Neuron (in vitro differentiated cells): ENCODE measurements at regions not wholly inside any gene's neighbourhood (a gene's known extent, or its start where the extent isn't known, plus 50 kb on each side); places are given as distances from the start of the nearest gene placed in this dataset.

Experiments
- H2AFZ ChIP-seq: one replicate; pipeline ENCODE4 v1.6.1; 2013; ENCODE audit warnings: low read depth, mild to moderate bottlenecking, inconsistent platforms, low read length, moderate library complexity
- H3K27me3 ChIP-seq: one replicate; pipeline ENCODE4 v1.6.1; 2013; ENCODE audit warnings: low read length; ENCODE audit not compliant: insufficient read depth
- H3K36me3 ChIP-seq: one replicate; pipeline ENCODE4 v1.6.1; 2013; ENCODE audit warnings: low read length; ENCODE audit not compliant: insufficient read depth
- H3K4me1 ChIP-seq: one replicate; pipeline ENCODE4 v1.6.1; 2013; ENCODE audit warnings: low read length; ENCODE audit not compliant: insufficient read depth
- H3K4me3 ChIP-seq: 2 replicates; pipeline ENCODE4 v1.5.1; 2013; ENCODE audit warnings: mild to moderate bottlenecking, low read length, moderate library complexity
- H3K9me3 ChIP-seq: one replicate; pipeline ENCODE4 v1.6.1; 2013; ENCODE audit warnings: low read length

DNA sequence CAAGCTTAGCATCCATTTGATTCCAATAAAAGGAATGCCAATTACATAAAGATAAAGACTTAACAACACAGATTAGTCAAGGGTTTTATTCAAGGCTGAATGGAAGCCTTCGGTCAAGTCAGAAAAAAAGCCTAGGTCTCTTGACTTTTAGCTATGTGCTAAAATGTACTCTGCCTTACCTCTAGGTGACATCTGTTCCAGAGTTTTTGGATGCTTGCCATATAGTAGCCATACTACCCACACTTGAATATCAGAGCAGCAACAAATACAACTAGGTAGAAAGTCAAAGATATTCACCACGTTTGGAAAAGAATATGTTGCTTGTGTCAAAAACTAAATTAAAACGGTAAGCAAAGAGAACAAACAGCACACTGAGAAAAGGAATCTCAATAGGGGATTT is 484.7 kb downstream of the ELAVL2 start:
- no peak overlapping the region for H3K4me3 ChIP-seq
- H3K4me1 ChIP-seq = no peaks in the 10 kb centered on the region
- H3K36me3 ChIP-seq = no peaks in the 10 kb centered on the region
- H3K9me3 ChIP-seq = no peaks in the 10 kb centered on the region
- H2AFZ ChIP-seq = no peak overlapping the region
- H3K27me3 ChIP-seq = no peaks in the 10 kb centered on the region

DNA sequence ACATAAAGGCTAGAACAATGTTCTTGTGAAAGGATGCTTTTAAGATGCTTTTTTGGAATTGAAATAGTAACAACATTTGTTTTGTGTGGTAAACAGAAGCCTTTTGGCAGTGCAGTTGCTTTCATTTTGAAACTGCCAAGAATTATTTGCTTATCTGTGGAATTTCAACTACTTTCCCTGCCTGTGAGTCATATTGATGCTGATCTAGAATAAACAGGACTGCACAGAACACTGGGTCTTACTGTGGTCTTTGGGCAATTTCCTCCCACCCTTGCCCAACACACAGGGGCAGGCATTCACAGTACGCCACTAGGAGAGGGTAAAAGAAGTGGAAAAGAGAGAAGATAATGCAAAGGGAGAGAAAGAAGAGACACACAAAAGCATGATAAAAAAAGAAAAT is 483.7 kb downstream of the ELAVL2 start:
- Histone ChIP-seq H3K4me1 (no peaks in the 10 kb centered on the region), H3K36me3 (no peaks in the 10 kb centered on the region), H3K9me3 (no peaks in the 10 kb centered on the region), H2AFZ (no peak overlapping the region), H3K4me3 (no peak overlapping the region), H3K27me3 (no peaks in the 10 kb centered on the region)

DNA sequence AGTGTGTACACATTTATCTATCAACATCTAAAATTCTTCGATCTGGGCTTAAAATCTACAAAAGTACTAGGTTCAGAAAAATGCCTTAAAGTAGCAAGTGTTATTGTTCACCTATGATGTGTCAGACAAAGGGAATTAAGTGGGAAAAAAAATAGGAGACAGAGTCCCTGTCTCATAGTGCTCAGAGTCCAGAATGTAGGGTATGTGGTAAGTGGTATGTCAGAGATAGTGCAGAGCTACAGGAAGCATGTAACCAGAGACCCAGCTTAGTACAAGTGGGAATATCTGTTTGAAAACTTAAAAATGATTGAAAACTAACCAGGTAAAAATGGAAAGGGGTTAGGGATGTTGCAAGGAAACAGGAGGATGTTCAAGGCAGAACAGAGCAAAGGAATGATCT is 482.8 kb downstream of the ELAVL2 start:
- no peaks in the 10 kb centered on the region for H3K9me3 ChIP-seq
- no peaks in the 10 kb centered on the region for H3K4me1 ChIP-seq
- no peak overlapping the region for H2AFZ ChIP-seq
- H3K27me3 ChIP-seq = no peaks in the 10 kb centered on the region
- H3K36me3 ChIP-seq = no peaks in the 10 kb centered on the region
- no peak overlapping the region for H3K4me3 ChIP-seq

DNA sequence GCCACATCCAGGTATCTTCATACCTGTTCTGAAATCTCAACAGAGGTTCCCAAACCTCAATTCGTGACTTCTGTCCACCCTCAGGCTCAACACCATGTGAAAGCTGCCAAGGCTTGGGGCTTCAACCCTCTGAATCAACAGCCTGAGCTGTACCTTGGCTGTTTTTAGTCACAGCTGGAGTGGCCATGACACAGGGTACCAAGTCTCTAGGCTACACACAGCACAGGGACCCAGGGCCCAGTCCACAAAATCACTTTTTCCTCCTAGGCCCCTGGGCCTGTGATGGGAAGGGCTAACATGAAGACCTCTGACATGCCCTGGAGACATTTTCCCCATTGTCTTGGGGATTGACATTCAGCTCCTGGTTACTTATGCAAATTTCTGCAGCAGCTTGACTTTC is 464.9 kb downstream of the ELAVL2 start:
- Histone ChIP-seq H3K9me3 (no peaks in the 10 kb centered on the region), H3K27me3 (no peaks in the 10 kb centered on the region), H3K4me3 (no peak overlapping the region), H3K36me3 (no peaks in the 10 kb centered on the region), H2AFZ (no peak overlapping the region), H3K4me1 (no peaks in the 10 kb centered on the region)

DNA sequence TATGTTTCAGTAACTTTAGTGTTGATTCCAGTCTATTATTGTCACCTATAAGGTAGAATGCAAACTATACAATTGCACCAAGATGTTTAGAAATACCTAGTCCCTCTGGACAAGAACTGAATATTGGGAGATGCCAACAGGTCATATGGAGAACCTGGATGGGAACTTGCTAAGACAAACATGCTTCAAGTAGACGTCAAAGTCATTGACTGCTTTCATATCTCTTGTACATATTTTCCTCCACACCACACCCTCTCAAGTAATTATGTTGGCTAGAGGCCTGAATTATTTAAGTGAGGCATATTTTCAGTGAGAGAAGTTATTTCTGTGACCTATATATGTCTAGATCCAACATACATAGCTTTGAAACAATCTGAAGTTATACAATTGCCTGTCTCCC is 453.3 kb downstream of the ELAVL2 start:
- Histone ChIP-seq H3K9me3 (no peaks in the 10 kb centered on the region), H3K4me1 (no peaks in the 10 kb centered on the region), H3K27me3 (no peaks in the 10 kb centered on the region), H2AFZ (no peak overlapping the region), H3K4me3 (no peak overlapping the region), H3K36me3 (no peaks in the 10 kb centered on the region)

DNA sequence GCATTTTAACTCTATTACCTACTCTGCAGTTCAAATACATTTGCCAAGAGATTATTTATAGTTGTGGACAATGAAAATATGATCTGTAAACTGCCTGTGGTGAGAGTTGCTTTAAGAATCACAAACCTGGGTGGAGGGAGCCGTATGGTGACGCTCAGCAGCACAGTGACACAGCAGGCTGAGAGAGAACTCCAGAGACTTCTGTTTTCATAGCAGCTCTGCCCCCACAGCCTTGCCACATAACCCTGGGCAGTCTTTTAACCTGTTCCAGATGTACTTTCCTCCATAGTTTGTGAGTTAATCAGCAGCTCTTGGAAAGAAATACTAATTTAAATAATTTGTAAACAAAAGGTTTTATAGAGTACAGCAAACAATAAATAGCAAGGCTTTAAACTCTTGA is 450.5 kb downstream of the ELAVL2 start:
- no peak overlapping the region for H3K4me3 ChIP-seq
- H3K27me3 ChIP-seq = no peaks in the 10 kb centered on the region
- no peaks in the 10 kb centered on the region for H3K36me3 ChIP-seq
- H3K9me3 ChIP-seq = no peaks in the 10 kb centered on the region
- H3K4me1 ChIP-seq = no peaks in the 10 kb centered on the region
- no peak overlapping the region for H2AFZ ChIP-seq

DNA sequence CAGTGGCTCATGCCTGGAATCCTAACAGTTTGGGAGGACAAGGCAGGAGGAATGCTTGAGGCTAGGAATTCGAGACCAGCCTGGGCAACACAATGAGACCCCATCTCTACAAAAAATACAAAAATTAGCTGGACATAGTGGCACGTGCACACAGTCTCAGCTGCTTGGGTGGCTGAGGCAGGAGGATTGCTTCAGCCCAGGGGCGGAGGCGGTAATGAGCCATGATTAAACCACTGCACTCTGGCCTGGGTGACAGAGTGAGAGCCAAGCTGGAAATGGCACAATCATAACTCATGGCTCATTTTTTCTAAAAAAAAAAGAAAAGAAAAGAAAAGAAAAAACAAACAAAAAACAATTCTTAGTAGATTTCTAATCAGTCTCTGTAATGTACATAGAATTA is 446.2 kb downstream of the ELAVL2 start:
- Histone ChIP-seq H3K27me3 (no peaks in the 10 kb centered on the region), H3K36me3 (no peaks in the 10 kb centered on the region), H3K9me3 (no peaks in the 10 kb centered on the region), H3K4me3 (no peak overlapping the region), H2AFZ (no peak overlapping the region), H3K4me1 (no peaks in the 10 kb centered on the region)

DNA sequence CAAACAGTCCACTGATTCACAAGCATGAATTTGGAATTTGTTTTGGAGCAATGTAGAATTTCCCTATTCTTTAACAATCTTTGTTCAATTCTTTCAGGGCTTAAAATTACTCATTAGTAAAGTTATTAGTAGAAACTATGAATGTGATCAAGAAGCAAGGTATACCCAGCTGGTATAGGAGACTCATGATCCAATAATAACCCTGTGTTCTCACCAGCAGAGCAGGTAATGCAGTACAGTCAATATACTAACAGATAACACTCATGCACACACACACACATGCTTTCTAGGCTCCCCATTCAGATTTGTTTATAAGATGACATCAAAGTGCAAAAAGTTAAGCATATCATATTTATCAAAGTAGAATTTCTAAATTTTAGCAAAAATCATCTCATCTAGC is 445.2 kb downstream of the ELAVL2 start:
- H3K4me1 ChIP-seq = no peaks in the 10 kb centered on the region
- no peak overlapping the region for H2AFZ ChIP-seq
- no peaks in the 10 kb centered on the region for H3K36me3 ChIP-seq
- H3K4me3 ChIP-seq = no peak overlapping the region
- no peaks in the 10 kb centered on the region for H3K9me3 ChIP-seq
- no peaks in the 10 kb centered on the region for H3K27me3 ChIP-seq

DNA sequence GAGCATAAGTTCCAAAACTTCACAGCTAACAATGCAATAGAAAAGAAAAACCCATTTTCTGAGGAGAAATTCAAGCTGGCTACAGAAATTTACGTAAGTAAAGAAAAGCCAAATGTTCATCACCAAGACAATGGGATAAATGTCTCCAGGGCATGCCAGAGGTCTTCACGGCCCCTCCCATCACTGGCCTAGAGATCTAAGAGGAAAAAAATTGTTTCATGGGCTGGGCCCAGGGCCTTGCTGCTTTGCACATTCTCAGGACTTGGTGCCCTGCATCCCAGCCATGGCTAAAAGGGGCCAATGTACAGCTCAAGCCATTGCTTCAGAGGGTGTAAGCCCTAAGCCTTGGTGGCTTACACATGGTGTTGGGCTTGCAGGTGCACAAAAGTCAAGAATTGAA is 443.6 kb downstream of the ELAVL2 start:
- H3K36me3 ChIP-seq = no peaks in the 10 kb centered on the region
- no peak overlapping the region for H3K4me3 ChIP-seq
- H3K27me3 ChIP-seq = no peaks in the 10 kb centered on the region
- H3K4me1 ChIP-seq = no peaks in the 10 kb centered on the region
- no peaks in the 10 kb centered on the region for H3K9me3 ChIP-seq
- H2AFZ ChIP-seq = no peak overlapping the region

DNA sequence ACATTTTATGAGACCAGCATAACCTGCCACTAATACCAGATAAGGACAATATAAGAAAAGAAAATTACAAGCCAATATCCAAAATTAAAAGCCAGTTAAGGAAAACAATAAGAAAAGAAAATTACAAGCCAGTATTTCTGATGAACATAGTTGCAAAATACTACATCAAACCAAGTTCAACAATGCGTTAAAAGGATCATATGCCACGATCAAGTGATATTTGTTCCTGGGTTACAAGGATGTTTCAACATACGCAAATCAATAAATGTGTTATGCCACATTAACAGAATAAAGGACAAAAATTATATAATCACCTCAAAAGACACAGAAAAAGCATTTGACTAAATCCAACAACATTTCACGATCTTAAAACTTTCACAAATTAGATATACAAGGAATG is 431.9 kb downstream of the ELAVL2 start:
- no peak overlapping the region for H3K4me3 ChIP-seq
- H3K27me3 ChIP-seq = no peaks in the 10 kb centered on the region
- no peaks in the 10 kb centered on the region for H3K36me3 ChIP-seq
- H3K9me3 ChIP-seq = no peaks in the 10 kb centered on the region
- no peak overlapping the region for H2AFZ ChIP-seq
- H3K4me1 ChIP-seq = no peaks in the 10 kb centered on the region

DNA sequence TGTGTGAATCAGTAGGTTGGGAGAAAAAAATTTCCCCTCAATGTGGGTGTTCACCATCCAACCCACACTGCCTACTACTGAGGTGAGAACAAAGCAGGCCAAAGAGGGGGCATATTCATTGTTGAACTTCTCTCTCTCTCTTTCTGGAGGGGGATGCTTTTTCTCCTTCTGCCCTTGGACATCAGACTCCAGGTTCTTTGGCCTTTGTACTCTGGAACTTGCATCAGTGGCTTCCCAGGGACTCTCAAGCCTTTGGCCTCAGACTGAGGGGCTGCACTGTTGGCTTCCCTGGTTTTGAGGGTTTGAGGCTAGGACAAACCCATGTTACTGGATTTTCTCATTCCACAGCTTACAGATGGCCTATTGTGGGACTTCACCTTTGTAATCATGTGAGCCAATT is 417.2 kb downstream of the ELAVL2 start:
- Histone ChIP-seq H3K4me3 (no peak overlapping the region), H3K9me3 (no peaks in the 10 kb centered on the region), H3K4me1 (no peaks in the 10 kb centered on the region), H2AFZ (no peak overlapping the region), H3K36me3 (no peaks in the 10 kb centered on the region), H3K27me3 (no peaks in the 10 kb centered on the region)

DNA sequence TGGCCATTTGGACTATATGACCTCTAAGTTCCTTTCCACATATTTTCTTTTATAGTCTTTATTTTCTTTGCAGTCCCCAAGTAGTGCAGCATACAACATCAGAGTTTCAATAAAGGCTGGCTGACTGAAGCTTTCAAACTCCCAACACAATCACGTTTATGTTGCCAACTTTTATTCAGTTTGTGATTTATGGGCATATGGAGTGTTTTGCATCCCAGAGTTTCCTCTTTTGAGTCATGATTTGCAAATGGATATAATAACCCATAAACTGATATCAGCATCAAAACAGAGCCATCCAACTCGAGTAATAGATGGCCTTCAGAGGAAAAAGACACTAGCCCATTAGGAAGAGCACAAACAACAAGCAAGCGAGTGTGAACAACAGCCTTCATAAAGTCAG is 414.0 kb downstream of the ELAVL2 start:
- no peaks in the 10 kb centered on the region for H3K9me3 ChIP-seq
- H2AFZ ChIP-seq = no peak overlapping the region
- H3K4me3 ChIP-seq = no peak overlapping the region
- H3K27me3 ChIP-seq = no peaks in the 10 kb centered on the region
- no peaks in the 10 kb centered on the region for H3K36me3 ChIP-seq
- no peaks in the 10 kb centered on the region for H3K4me1 ChIP-seq

DNA sequence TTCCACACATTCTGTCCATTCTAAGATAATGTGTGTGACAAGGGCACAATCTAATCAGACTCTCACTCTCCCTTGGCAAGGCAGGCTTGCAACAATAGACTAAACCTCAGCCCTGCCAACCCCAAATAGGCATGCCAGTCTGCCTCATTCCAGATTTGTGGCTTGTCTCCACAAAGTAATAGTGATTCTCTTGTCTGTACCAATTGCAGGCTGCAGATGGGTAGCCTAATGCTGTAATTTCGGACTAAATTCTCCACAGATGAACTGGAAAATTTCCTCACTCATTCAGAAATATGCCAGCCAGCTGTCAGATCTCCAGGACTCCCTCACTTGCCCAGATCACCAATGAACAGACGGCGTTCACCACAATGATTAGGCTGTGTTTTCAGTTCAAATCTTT is 413.6 kb downstream of the ELAVL2 start:
- Histone ChIP-seq H3K36me3 (no peaks in the 10 kb centered on the region), H3K27me3 (no peaks in the 10 kb centered on the region), H2AFZ (no peak overlapping the region), H3K9me3 (no peaks in the 10 kb centered on the region), H3K4me1 (no peaks in the 10 kb centered on the region), H3K4me3 (no peak overlapping the region)

DNA sequence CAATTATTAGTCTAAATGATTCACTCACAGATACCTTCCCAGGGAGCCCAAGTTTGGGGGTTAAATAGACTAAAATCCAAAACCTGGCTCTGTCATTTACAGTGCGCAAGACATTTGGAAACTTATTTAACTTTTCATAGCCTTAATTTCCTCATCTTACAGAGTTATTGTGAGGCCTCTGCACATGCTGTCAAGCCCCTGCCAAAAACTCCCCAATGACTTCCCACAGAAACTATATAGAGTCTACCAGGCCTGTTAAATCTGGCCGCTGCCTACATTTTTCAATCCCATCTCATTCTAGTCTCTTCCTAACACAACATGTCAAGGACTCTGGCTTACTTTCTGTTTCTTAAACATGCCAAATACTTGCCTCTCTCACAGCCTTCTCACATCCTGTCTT is 412.5 kb downstream of the ELAVL2 start:
- Histone ChIP-seq H2AFZ (no peak overlapping the region), H3K9me3 (no peaks in the 10 kb centered on the region), H3K27me3 (no peaks in the 10 kb centered on the region), H3K4me1 (no peaks in the 10 kb centered on the region), H3K4me3 (no peak overlapping the region), H3K36me3 (no peaks in the 10 kb centered on the region)
